GM23338 (cell line): ENCODE measurements at regions not wholly inside any gene's neighbourhood (a gene's known extent, or its start where the extent isn't known, plus 50 kb on each side); places are given as distances from the start of the nearest gene placed in this dataset.
A peak's percentile ranks its signal among the peaks of the same experiment; 100 is the strongest.

ENCODE experiments used
- ATAC-seq: fragments of 200-7000 bp; cut with Tn5 transposase; 3 replicates; pipeline ENCODE4 v1.9.1; 2020
- DNase-seq: peaks from one replicate; pipeline ENCODE4 v3.0.0-alpha.2; 2015; ENCODE audit warnings: low spot score
- H2AFZ ChIP-seq: fragments of 200-600 bp; sonication (generic); 2 replicates; pipeline ENCODE4 v1.8.0; 2016; ENCODE audit warnings: antibody characterized with exemption, mild to moderate bottlenecking, moderate library complexity
- H3F3A ChIP-seq: fragments of 200-600 bp; sonication (generic); replicated peaks from 2 replicates; pipeline ENCODE4 v1.8.0; 2017; ENCODE audit warnings: antibody characterized with exemption, mixed run types, low read depth
- H3K27ac ChIP-seq: fragments of 200-600 bp; sonication (generic); 2 replicates; pipeline ENCODE4 v1.6.1; 2016; ENCODE audit warnings: low read depth
- H3K27me3 ChIP-seq: fragments of 200-600 bp; sonication (generic); 2 replicates; pipeline ENCODE4 v1.8.0; 2016; ENCODE audit warnings: mild to moderate bottlenecking, mixed run types, moderate library complexity; ENCODE audit not compliant: insufficient read depth
- H3K36me3 ChIP-seq: fragments of 200-600 bp; sonication (generic); 2 replicates; pipeline ENCODE4 v1.8.0; 2016; ENCODE audit warnings: mild to moderate bottlenecking; ENCODE audit not compliant: insufficient read depth
- H3K4me1 ChIP-seq: fragments of 200-600 bp; sonication (generic); 2 replicates; pipeline ENCODE4 v1.8.0; 2016; ENCODE audit warnings: mild to moderate bottlenecking, moderate library complexity; ENCODE audit not compliant: insufficient read depth
- H3K4me2 ChIP-seq: fragments of 200-600 bp; sonication (generic); 2 replicates; pipeline ENCODE4 v1.7.1; 2017; ENCODE audit warnings: mixed run types
- H3K4me3 ChIP-seq: fragments of 200-600 bp; sonication (generic); 2 replicates; pipeline ENCODE4 v1.6.1; 2016; ENCODE audit warnings: mixed run types
- H3K79me2 ChIP-seq: fragments of 200-600 bp; sonication (generic); replicated peaks from 2 replicates; pipeline ENCODE4 v1.8.0; 2017; ENCODE audit warnings: mild to moderate bottlenecking; ENCODE audit not compliant: insufficient read depth
- H3K9me2 ChIP-seq: fragments of 200-600 bp; sonication (generic); 2 replicates; pipeline ENCODE4 v1.8.0; 2017; ENCODE audit not compliant: insufficient read depth
- H4K20me1 ChIP-seq: fragments of 200-600 bp; sonication (generic); replicated peaks from 2 replicates; pipeline ENCODE4 v1.8.0; 2017; ENCODE audit warnings: mild to moderate bottlenecking; ENCODE audit not compliant: insufficient read depth
- H3K27ac Mint-ChIP-seq: 2 replicates; pipeline ENCODE4 v1.8.0; 2020; ENCODE audit warnings: inconsistent platforms, mild to moderate bottlenecking, moderate library complexity, mixed read lengths
- H3K27me3 Mint-ChIP-seq: 3 replicates; pipeline ENCODE4 v1.8.0; 2022; ENCODE audit warnings: low read depth, mild to moderate bottlenecking, moderate library complexity, mixed read lengths, inconsistent platforms; ENCODE audit not compliant: insufficient read depth, poor library complexity
- H3K36me3 Mint-ChIP-seq: 3 replicates; pipeline ENCODE4 v1.8.0; 2021; ENCODE audit warnings: low read depth, mild to moderate bottlenecking, inconsistent platforms, moderate library complexity, mixed read lengths
- H3K4me1 Mint-ChIP-seq: 3 replicates; pipeline ENCODE4 v1.8.0; 2020; ENCODE audit warnings: mild to moderate bottlenecking, inconsistent platforms, mixed read lengths
- H3K4me3 Mint-ChIP-seq: 3 replicates; pipeline ENCODE4 v1.8.0; 2021; ENCODE audit warnings: moderate library complexity, mild to moderate bottlenecking, inconsistent platforms, mixed read lengths
- H3K9me3 Mint-ChIP-seq: 3 replicates; pipeline ENCODE4 v1.8.0; 2020; ENCODE audit warnings: moderate library complexity, mild to moderate bottlenecking, inconsistent platforms, mixed read lengths
- EZH2phosphoT487 ChIP-seq: fragments of 200-600 bp; sonication (generic); IDR thresholded peaks from one replicate; pipeline ENCODE4 v1.8.1; 2018; ENCODE audit warnings: antibody characterized with exemption; ENCODE audit not compliant: unreplicated experiment
- REST ChIP-seq: IDR thresholded peaks from one replicate; pipeline ENCODE4 v1.6.1; 2018; ENCODE audit warnings: antibody characterized with exemption; ENCODE audit not compliant: unreplicated experiment
- ZNF331 ChIP-seq: fragments of 250-450 bp; sonication (Bioruptor Pico); IDR thresholded peaks from 2 replicates; pipeline ENCODE4 v1.5.0; 2020; ENCODE audit warnings: low read depth, mild to moderate bottlenecking, moderate library complexity
- ZNF462 ChIP-seq: fragments of 250-450 bp; sonication (Bioruptor Pico); IDR thresholded peaks from 2 replicates; pipeline ENCODE4 v1.5.0; 2020; ENCODE audit warnings: mild to moderate bottlenecking, moderate library complexity

- Histone ChIP-seq H2AFZ (peak overlapping the region; percentile 66; the same call in 1 of the 2 replicates), H3K9me2 (no peaks in the 10 kb centered on the region), H3K4me3 (no peak overlapping the region), H3K4me1 (peaks cover 6% of the 10 kb centered on the region; the same call in 1 of the 2 replicates), H3K4me2 (no peak overlapping the region), H3F3A (no peaks in the 10 kb centered on the region), H3K79me2 (no peaks in the 10 kb centered on the region), H3K27ac (no peak overlapping the region), H3K27me3 (no peaks in the 10 kb centered on the region), H4K20me1 (no peaks in the 10 kb centered on the region), H3K36me3 (no peaks in the 10 kb centered on the region)
- TF ChIP-seq ZNF331 (CRISPR knock-in tag) = no peak
- TF ChIP-seq ZNF462 (CRISPR knock-in tag) = no peak
- TF ChIP-seq REST = no peak
- no peak for TF ChIP-seq EZH2phosphoT487
- Mint-ChIP-seq H3K4me3 (no peak overlapping the region), H3K4me1 (peaks cover 19% of the 10 kb centered on the region), H3K27me3 (no peaks in the 10 kb centered on the region), H3K9me3 (no peaks in the 10 kb centered on the region; the same call in 2 of the 3 replicates), H3K27ac (no peak overlapping the region), H3K36me3 (no peaks in the 10 kb centered on the region)
- DNase-seq (no peak), ATAC-seq (no peak)
Measured at GRCh38 chr5:148717668-148718067, 63.3 kb upstream of the HTR4 start.
